ENCODE measurements at regions not wholly inside any gene's neighbourhood (a gene's known extent, or its start where the extent isn't known, plus 50 kb on each side); places are given as distances from the start of the nearest gene placed in this dataset.
A peak's percentile ranks its signal among the peaks of the same experiment; 100 is the strongest.

- TF ChIP-seq EGR1 (IDR thresholded peaks at IDR 0.05; ENCODE audit: low read depth in 2 of 2) (no peak), SP1 (IDR thresholded peaks at IDR 0.05) (peak; percentile 55), RAD21 (IDR thresholded peaks at IDR 0.05) (peak in 1 of 2 donors; percentile 40), TAF1 (conservative IDR thresholded peaks at IDR 0.05) (no peak), YY1 (IDR thresholded peaks at IDR 0.05) (no peak), JUND (IDR thresholded peaks at IDR 0.05) (no peak), HNF4G (IDR thresholded peaks at IDR 0.05) (no peak), GABPA (IDR thresholded peaks at IDR 0.05 in 1 of 2, conservative IDR thresholded peaks at IDR 0.05 in 1 of 2) (no peak), RXRA (IDR thresholded peaks at IDR 0.05) (peak in 1 of 2 donors; percentile 27)
- TF ChIP-seq, protein P1, sequence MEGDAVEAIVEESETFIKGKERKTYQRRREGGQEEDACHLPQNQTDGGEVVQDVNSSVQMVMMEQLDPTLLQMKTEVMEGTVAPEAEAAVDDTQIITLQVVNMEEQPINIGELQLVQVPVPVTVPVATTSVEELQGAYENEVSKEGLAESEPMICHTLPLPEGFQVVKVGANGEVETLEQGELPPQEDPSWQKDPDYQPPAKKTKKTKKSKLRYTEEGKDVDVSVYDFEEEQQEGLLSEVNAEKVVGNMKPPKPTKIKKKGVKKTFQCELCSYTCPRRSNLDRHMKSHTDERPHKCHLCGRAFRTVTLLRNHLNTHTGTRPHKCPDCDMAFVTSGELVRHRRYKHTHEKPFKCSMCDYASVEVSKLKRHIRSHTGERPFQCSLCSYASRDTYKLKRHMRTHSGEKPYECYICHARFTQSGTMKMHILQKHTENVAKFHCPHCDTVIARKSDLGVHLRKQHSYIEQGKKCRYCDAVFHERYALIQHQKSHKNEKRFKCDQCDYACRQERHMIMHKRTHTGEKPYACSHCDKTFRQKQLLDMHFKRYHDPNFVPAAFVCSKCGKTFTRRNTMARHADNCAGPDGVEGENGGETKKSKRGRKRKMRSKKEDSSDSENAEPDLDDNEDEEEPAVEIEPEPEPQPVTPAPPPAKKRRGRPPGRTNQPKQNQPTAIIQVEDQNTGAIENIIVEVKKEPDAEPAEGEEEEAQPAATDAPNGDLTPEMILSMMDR (IDR thresholded peaks at IDR 0.05; ENCODE audit: low read depth, low read length, missing input control), result no peak
These were observed 171.1 kb downstream of the FOXA2 start for GRCh38 chr20:22412977-22413868.

Data from liver (tissue), 3 donors.